GM19023 (cell line): ENCODE measurements at regions not wholly inside any gene's neighbourhood (a gene's known extent, or its start where the extent isn't known, plus 50 kb on each side); places are given as distances from the start of the nearest gene placed in this dataset.

ENCODE experiments used
- ATAC-seq: cut with Tn5 transposase; IDR thresholded peaks from one replicate; pipeline ENCODE4 v1.9.1; 2021; ENCODE audit warnings: mild to moderate bottlenecking, moderate library complexity; ENCODE audit not compliant: unreplicated experiment

DNA sequence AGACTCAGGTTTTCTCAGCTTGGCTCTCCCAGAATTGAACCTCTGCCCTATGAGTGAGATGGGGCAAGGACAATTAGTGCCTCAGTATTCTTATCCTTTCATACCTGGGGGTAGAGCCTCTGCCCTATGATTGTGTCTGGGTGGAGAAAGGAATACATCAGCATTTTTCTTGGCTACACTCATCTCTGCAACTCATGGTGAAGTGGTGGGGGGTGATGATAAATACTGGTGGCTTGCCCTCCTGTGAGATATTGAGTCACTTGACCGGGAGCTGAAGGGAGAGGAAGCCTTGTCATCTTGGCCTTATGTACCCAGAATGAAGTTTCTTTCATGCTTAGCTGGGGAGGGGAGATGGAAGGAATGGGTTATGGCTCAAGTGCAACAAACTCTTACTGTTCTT lies 71.3 kb upstream of the ENOX2 start:
- no peak for ATAC-seq

DNA sequence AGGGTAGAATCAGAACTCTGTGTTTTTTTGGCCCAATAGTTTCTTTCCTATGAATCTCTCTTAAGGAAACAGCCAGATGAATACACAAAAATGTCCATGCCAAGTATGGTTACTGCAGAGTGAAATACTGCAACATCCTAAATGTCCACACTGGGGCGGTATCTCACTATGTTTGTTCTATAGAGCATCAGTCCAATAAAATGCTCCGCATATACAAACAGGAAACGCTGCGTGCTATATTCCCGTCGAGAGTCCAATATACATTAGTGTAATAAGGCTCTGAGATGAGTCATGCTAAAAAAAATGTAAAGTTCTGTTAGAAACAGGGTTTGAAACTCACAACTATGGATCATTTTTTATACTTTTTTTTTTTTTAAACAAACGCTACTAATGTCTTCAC lies 72.9 kb upstream of the ENOX2 start:
- peak; percentile 70 for ATAC-seq

DNA sequence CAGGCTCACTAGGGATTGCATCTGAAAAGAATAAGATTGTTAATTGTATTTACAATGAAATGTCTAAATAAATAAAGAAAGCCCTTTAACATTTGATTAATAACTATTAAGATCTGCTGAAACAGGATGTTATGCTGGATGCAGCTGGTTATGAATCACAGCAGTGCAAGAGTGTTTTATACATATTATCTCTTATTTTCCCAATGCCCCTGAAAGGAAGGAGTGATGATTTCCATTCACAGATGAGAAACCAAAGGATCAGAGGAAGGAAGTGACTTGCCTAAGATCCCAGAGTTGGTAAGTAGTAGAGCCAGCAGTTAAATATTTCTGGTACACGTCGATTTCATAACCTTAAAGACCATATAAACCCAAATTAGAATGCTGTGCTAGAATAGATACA lies 76.3 kb upstream of the ARHGAP36 start:
- ATAC-seq: no peak

DNA sequence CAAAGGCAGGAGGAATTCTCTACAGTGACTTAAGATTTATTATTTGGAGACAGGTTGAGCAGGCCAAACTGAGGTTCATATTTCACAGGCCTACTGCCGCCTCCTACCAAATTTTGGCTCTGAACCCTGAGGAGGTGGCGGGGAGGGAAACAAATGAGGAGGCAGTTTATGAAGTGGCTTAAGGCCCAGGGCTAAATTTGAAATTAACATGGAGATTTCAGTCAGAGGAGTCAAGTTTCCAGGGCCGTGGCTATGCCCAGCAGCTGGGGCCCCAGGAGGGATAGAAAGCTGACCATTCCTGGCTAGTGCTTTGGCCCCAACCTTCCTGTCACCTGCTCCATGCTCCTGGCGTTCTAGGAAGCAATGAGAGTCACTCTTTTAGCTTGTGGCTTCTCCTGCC lies 73.4 kb upstream of the ARHGAP36 start:
- ATAC-seq: no peak

DNA sequence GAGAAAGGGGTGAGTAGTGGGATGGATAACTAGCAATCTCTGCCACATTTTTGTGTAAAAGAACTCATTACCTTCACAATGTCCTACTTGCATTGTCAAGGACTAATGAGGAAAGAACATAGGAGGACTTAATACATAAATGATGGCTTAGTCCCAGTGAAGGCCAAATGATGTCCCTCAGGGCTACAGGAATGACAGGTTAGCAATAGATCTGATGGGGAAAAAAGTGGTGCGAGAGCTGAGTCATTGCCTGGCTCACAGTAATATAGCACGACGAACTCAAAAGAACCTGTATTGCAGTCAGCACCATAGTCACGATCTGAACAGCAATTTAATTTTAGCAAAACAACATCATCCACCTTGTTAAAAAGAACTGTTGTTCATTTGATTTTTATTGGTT lies 70.9 kb upstream of the ARHGAP36 start:
- no peak for ATAC-seq

DNA sequence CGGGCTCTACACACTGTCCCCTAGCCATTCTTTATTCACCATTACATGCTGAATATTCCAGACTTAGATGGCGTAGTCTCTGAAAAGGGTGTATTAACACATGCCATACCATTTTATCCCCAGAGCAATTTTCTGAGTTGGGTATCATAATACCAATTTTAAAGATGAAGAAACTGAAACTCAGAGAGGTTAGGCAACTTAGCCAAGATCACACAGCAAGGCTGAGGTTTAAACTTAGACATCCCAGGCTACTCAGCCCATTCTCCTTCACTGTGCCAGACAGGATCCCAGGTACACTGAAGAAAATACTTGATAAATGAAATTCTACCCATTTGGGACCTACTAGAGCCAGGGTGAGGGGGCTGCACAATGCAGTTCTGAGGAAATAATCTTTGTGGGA lies 67.4 kb upstream of the ARHGAP36 start:
- ATAC-seq: no peak

DNA sequence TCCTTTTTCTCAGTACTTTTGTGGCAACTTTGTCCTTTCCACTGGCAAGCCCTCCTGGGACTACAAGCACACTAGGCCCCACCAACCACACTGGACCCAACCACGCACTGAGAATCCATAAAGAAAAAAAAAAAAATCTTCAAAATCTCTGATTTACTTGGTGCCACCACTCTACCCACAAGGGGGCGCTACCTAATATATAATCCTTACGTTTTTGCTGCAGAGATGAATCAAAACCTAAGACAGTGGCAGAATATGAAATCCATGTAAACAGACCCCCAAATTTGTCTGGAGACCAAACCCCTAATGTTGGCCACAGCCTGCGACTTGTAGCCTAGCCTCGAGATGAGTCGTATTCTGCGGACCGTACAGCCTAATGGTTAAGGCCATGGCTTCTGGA lies 63.5 kb upstream of the ARHGAP36 start:
- no peak for ATAC-seq

DNA sequence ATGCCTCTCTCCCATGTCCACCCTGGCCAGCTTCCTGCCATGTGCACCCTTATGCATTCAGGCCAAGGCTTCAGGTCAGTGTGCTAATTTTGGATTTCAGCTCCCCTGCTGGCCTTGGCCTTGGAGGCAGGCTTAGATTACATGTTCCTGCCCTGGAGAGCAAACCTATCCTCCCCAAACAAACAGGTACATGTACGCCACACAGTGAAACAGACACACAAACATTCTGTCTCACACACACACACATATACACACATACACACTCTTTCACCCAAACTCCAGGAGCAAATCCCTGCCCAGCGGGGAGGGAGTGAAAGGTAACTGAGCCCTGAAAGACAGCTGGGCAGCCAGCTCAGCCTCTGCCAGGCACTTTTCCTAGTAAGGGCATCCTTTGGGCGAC lies 62.7 kb upstream of the ARHGAP36 start:
- ATAC-seq: no peak

DNA sequence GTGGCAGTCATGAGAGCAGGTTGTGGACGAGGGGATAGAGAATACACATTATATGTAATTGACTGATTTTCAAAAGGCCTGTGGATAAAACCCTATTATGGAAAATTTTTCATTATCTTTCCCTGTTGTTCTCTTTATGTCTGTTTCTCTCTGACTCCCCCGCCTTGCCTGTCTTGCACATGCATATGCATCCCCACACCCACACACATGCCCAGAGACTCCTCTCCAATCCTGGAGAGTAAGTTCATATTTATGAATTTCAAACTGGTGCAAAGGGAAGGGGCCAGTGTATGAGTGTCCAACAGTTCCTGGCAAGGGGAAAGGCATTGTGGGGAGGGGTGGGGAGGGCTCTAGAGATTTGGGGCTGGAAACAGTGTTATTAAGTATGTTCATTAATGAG lies 60.8 kb upstream of the ARHGAP36 start:
- no peak for ATAC-seq

DNA sequence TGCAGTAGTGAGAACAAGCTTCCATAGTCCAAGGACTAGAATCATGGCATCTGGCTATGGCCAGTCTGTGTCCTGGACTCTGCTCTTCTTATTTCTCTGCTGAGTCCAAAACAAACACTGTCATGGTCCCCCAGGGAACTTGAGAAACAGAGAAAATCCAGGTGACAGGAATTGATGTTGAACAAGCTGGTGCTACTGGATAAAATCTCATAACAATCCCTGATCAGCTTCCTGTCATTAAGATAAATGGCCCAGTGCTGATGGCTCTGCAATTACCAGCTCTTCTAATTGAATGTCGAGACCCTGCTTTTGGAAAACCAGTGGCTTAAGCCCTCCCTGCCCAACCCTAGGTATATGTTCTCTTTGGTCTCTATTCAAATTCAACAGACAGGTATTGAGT lies 58.8 kb upstream of the ARHGAP36 start:
- no peak for ATAC-seq
